NCI-H1105 treated with DMSO at 0.1 percent for 48 hours (cell line): ENCODE measurements at regions not wholly inside any gene's neighbourhood (a gene's known extent, or its start where the extent isn't known, plus 50 kb on each side); places are given as distances from the start of the nearest gene placed in this dataset.
"Not testable (repeated sequence)": the region's sequence is repeated elsewhere in the genome, so short reads cannot be mapped to it uniquely, and the experiment has no call there.

Source experiments
- DNase-seq: peaks from one replicate; lab custom pipeline; 2025; lab: John Stamatoyannopoulos, UW

GRCh38 chr4:127219232-127219631 is 413.5 kb upstream of the INTU start:
- no peak for DNase-seq

GRCh38 chr4:127224556-127224955 is 408.2 kb upstream of the INTU start:
- DNase-seq: no peak

- DNase-seq: no peak
Measured at GRCh38 chr4:127229855-127230608, 402.7 kb upstream of the INTU start.

GRCh38 chr4:127236889-127237288 is 395.9 kb upstream of the INTU start:
- DNase-seq: no peak

- no peak for DNase-seq
Measured at GRCh38 chr4:127237581-127237980, 395.2 kb upstream of the INTU start.

GRCh38 chr4:127238956-127239475 is 393.7 kb upstream of the INTU start:
- no peak for DNase-seq

GRCh38 chr4:127239902-127240763 is 392.6 kb upstream of the INTU start:
- no peak for DNase-seq

- no peak for DNase-seq
Measured at GRCh38 chr4:127240764-127241105, 392.0 kb upstream of the INTU start.

- no peak for DNase-seq
Measured at GRCh38 chr4:127244515-127244914, 388.2 kb upstream of the INTU start.

- no peak for DNase-seq
Measured at GRCh38 chr4:127246963-127247952, 385.5 kb upstream of the INTU start.

- no peak for DNase-seq
Measured at GRCh38 chr4:127249066-127249766, 383.5 kb upstream of the INTU start.

GRCh38 chr4:127249767-127250108 is 383.0 kb upstream of the INTU start:
- no peak for DNase-seq

- DNase-seq: no peak
Measured at GRCh38 chr4:127250577-127250976, 382.2 kb upstream of the INTU start.

GRCh38 chr4:127251423-127251822 is 381.3 kb upstream of the INTU start:
- no peak for DNase-seq

- DNase-seq: no peak
Measured at GRCh38 chr4:127256500-127256899, 376.3 kb upstream of the INTU start.

- peak; percentile 20 for DNase-seq
Measured at GRCh38 chr4:127261476-127261875, 371.3 kb upstream of the INTU start.

- no peak for DNase-seq
Measured at GRCh38 chr4:127268367-127268766, 364.4 kb upstream of the INTU start.

GRCh38 chr4:127277023-127277422 is 355.7 kb upstream of the INTU start:
- DNase-seq: not testable (repeated sequence)

GRCh38 chr4:127284236-127284635 is 348.5 kb upstream of the INTU start:
- DNase-seq: no peak

GRCh38 chr4:127291316-127291715 is 341.4 kb upstream of the INTU start:
- no peak for DNase-seq

- no peak for DNase-seq
Measured at GRCh38 chr4:127293496-127293895, 339.3 kb upstream of the INTU start.
